Activated naive CD4-positive, alpha-beta T cell treated with anti-CD3 and anti-CD28 coated beads, Interleukin-2, amount 50 U/mL, for 24 hours (primary cell): ENCODE measurements at regions not wholly inside any gene's neighbourhood (a gene's known extent, or its start where the extent isn't known, plus 50 kb on each side); places are given as distances from the start of the nearest gene placed in this dataset.

Source experiments
- H3K27ac Mint-ChIP-seq: one replicate; pipeline ENCODE4 v1.8.0; 2021; ENCODE audit warnings: mild to moderate bottlenecking, mixed read lengths
- H3K27me3 Mint-ChIP-seq: one replicate; pipeline ENCODE4 v1.8.0; 2021; ENCODE audit warnings: mixed read lengths
- H3K36me3 Mint-ChIP-seq: one replicate; pipeline ENCODE4 v1.8.0; 2021; ENCODE audit warnings: mixed read lengths
- H3K4me1 Mint-ChIP-seq: one replicate; pipeline ENCODE4 v1.8.0; 2021; ENCODE audit warnings: mixed read lengths
- H3K4me3 Mint-ChIP-seq: one replicate; pipeline ENCODE4 v1.8.0; 2021; ENCODE audit warnings: mild to moderate bottlenecking, mixed read lengths
- H3K9me3 Mint-ChIP-seq: one replicate; pipeline ENCODE4 v1.8.0; 2021; ENCODE audit warnings: mixed read lengths

- Mint-ChIP-seq H3K36me3 (no peaks in the 10 kb centered on the region), H3K4me3 (no peak overlapping the region), H3K27me3 (no peaks in the 10 kb centered on the region), H3K4me1 (no peaks in the 10 kb centered on the region), H3K27ac (no peak overlapping the region), H3K9me3 (peaks cover 4% of the 10 kb centered on the region)
Measured at GRCh38 chr18:37922162-37922561, 356.6 kb upstream of the CELF4 start.

- Mint-ChIP-seq H3K36me3 (no peaks in the 10 kb centered on the region), H3K9me3 (peaks cover 4% of the 10 kb centered on the region), H3K27ac (no peak overlapping the region), H3K27me3 (no peaks in the 10 kb centered on the region), H3K4me3 (no peak overlapping the region), H3K4me1 (no peaks in the 10 kb centered on the region)
Measured at GRCh38 chr18:37920865-37921264, 355.3 kb upstream of the CELF4 start.

DNA sequence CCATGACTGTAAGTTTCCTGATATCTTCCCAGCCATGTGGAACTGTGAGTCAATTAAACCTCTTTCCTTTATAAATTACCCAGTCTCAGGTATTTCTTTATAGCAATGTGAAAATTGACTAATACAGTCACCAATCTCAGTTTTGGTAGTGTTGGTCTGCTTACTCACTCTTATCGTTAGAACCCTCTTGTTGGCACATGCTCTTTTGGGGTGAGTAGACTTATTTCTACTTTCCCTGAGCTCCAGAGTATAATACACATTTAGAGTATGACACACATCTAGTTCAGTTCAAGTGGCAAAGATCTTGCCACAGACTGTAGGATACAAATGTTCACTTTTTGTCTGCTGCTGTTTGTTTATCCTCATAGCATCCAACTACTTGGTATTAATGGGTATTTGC is 347.5 kb upstream of the CELF4 start:
- H3K4me3 Mint-ChIP-seq: no peak overlapping the region
- no peaks in the 10 kb centered on the region for H3K4me1 Mint-ChIP-seq
- H3K27me3 Mint-ChIP-seq: no peaks in the 10 kb centered on the region
- no peak overlapping the region for H3K27ac Mint-ChIP-seq
- H3K9me3 Mint-ChIP-seq: no peaks in the 10 kb centered on the region
- H3K36me3 Mint-ChIP-seq: no peaks in the 10 kb centered on the region

GRCh38 chr18:37902344-37902743 is 336.7 kb upstream of the CELF4 start:
- Mint-ChIP-seq H3K4me1 (no peaks in the 10 kb centered on the region), H3K27me3 (no peaks in the 10 kb centered on the region), H3K4me3 (no peak overlapping the region), H3K27ac (no peak overlapping the region), H3K36me3 (no peaks in the 10 kb centered on the region), H3K9me3 (no peaks in the 10 kb centered on the region)

DNA sequence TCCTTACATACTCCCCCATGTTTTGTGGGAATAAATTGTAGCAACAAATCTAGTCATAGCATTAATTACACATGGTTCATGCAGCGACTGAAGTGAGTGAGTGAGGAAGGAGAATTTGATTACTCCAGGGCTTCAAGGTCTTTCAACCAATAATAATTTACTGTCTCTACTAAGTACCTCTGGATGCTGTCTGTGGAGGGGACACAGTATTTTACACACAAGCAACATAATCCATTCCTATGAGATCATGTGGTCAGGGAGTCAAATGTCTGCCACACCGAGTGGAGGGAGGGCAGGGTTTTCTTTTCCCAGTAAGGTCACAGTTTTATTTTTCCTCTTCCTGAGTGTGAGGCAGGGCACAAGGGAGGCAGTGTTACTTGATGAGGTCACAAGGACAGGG is 334.7 kb upstream of the CELF4 start:
- Mint-ChIP-seq H3K4me3 (no peak overlapping the region), H3K9me3 (no peaks in the 10 kb centered on the region), H3K27ac (no peak overlapping the region), H3K27me3 (no peaks in the 10 kb centered on the region), H3K4me1 (no peaks in the 10 kb centered on the region), H3K36me3 (no peaks in the 10 kb centered on the region)

- Mint-ChIP-seq H3K36me3 (no peaks in the 10 kb centered on the region), H3K4me3 (no peak overlapping the region), H3K4me1 (no peaks in the 10 kb centered on the region), H3K27me3 (no peaks in the 10 kb centered on the region), H3K27ac (no peak overlapping the region), H3K9me3 (no peaks in the 10 kb centered on the region)
Measured at GRCh38 chr18:37889963-37890362, 324.4 kb upstream of the CELF4 start.

DNA sequence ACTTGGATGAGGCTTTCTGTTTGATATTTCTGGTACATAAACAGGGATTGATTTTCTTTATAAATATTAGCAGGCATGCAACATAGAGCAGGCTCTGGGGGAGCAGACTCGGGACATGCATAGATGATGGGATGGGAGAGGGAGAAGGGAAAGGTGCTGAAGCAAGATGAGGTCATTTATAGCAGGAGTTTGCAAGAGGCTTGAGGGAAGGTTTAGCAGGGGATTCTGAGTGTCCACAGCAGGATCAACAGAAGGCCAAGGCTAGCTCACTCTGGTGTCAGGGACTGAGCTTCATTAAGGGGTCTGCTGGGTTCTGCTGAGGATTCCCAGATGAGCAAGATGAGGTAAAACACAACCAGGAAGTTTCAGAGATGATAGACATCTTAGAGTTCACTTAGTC is 309.1 kb upstream of the CELF4 start:
- H3K4me1 Mint-ChIP-seq: no peaks in the 10 kb centered on the region
- no peaks in the 10 kb centered on the region for H3K9me3 Mint-ChIP-seq
- H3K4me3 Mint-ChIP-seq: no peak overlapping the region
- H3K36me3 Mint-ChIP-seq: no peaks in the 10 kb centered on the region
- no peaks in the 10 kb centered on the region for H3K27me3 Mint-ChIP-seq
- no peak overlapping the region for H3K27ac Mint-ChIP-seq

GRCh38 chr18:37873416-37873815 is 307.8 kb upstream of the CELF4 start:
- Mint-ChIP-seq H3K27ac (no peak overlapping the region), H3K27me3 (no peaks in the 10 kb centered on the region), H3K9me3 (no peaks in the 10 kb centered on the region), H3K4me1 (no peaks in the 10 kb centered on the region), H3K36me3 (no peaks in the 10 kb centered on the region), H3K4me3 (no peak overlapping the region)

DNA sequence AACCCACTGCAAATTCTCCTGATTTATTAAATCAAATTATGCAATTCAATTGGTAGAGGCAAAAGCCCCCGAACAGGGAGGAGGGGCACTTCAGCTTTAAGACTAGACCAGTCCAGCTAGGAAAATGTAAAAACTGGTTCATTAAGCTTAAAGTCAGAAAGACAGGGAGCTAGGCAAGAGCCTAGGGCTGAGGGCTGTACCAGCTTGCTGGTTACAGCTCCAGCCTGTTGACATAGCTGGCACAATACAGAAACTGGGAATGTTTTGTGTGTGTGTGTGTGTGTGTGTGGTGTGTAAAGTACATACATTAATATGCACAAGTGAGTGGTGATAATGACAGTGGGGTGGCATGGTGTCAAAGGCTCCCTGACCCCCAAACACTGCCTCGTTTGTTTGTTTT is 307.0 kb upstream of the CELF4 start:
- Mint-ChIP-seq H3K4me3 (no peak overlapping the region), H3K9me3 (no peaks in the 10 kb centered on the region)

GRCh38 chr18:37871561-37871960 is 306.0 kb upstream of the CELF4 start:
- Mint-ChIP-seq H3K4me1 (no peaks in the 10 kb centered on the region), H3K27me3 (no peaks in the 10 kb centered on the region), H3K4me3 (no peak overlapping the region), H3K9me3 (no peaks in the 10 kb centered on the region), H3K36me3 (no peaks in the 10 kb centered on the region), H3K27ac (no peak overlapping the region)

More for the DNA sequence above, 307.0 kb upstream of the CELF4 start:
- Mint-ChIP-seq H3K27me3 (no peaks in the 10 kb centered on the region), H3K27ac (no peak overlapping the region), H3K4me1 (no peaks in the 10 kb centered on the region), H3K36me3 (no peaks in the 10 kb centered on the region)

DNA sequence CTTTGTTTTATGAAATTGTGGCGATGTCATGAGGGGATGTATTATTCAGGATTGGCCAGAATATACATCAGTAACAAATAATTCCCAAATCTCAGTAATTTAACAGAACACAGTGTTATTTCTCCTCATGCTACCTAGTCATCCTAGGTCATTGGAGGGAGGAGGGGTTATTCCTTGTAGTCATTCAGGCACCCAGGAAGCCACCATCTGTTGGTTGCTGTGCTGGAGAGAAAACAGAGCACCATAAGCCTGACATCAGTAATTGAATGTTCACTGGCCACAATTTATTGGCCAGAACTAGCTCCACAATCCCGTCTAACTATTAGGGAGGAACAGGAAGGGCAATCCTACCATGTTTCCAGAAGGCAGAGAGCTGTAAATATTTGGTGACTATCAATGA is 303.5 kb upstream of the CELF4 start:
- H3K9me3 Mint-ChIP-seq: no peaks in the 10 kb centered on the region
- no peaks in the 10 kb centered on the region for H3K27me3 Mint-ChIP-seq
- H3K4me3 Mint-ChIP-seq: no peak overlapping the region
- no peaks in the 10 kb centered on the region for H3K36me3 Mint-ChIP-seq
- H3K4me1 Mint-ChIP-seq: no peaks in the 10 kb centered on the region
- H3K27ac Mint-ChIP-seq: no peak overlapping the region

DNA sequence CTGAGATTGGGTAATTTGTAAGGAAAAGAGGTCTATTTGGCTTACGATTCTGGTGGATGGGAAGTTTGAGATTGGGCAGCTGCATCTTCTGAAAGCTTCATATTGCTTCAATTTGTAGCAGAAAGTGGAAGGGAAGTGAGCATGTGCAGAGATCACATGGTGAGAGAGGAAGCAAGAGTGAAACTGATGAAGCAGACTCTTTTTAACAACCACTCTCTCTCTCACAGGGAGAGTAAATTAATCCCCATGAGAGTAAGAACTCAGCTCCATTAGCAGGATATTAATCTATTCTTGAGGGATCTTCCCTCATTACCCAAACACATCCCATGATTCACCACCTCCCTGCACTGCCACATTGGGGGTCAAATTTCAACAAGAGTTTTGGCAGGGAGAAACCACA is 298.5 kb upstream of the CELF4 start:
- Mint-ChIP-seq H3K36me3 (no peaks in the 10 kb centered on the region), H3K9me3 (no peaks in the 10 kb centered on the region)

DNA sequence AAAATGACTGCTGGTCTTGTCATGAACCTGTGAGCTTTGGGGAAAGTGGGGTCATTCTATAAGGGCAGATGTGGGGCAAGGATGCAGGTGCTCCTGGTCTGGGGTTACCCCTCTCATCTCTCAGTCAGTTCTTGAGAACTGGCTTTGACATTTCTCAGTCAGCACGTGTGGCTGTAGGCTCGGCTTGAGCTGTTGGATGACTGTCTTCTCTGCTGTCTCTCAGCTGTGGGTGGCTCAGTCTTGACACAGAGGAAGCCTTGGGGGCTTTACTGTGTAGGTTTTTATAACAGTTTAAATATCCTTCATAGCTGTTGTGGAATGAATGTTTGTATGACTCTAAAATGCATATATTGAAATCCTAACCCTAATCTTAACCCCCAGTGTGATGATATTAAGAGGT is 296.4 kb upstream of the CELF4 start:
- no peaks in the 10 kb centered on the region for H3K9me3 Mint-ChIP-seq
- no peaks in the 10 kb centered on the region for H3K36me3 Mint-ChIP-seq
- H3K27ac Mint-ChIP-seq: no peak overlapping the region
- no peaks in the 10 kb centered on the region for H3K27me3 Mint-ChIP-seq
- no peak overlapping the region for H3K4me3 Mint-ChIP-seq
- H3K4me1 Mint-ChIP-seq: no peaks in the 10 kb centered on the region

More for the DNA sequence above, 298.5 kb upstream of the CELF4 start:
- H3K4me1 Mint-ChIP-seq: no peaks in the 10 kb centered on the region
- H3K27me3 Mint-ChIP-seq: no peaks in the 10 kb centered on the region
- no peak overlapping the region for H3K4me3 Mint-ChIP-seq
- H3K27ac Mint-ChIP-seq: no peak overlapping the region

- H3K9me3 Mint-ChIP-seq: peaks cover 19% of the 10 kb centered on the region
- H3K27me3 Mint-ChIP-seq: no peaks in the 10 kb centered on the region
- H3K36me3 Mint-ChIP-seq: no peaks in the 10 kb centered on the region
- no peak overlapping the region for H3K27ac Mint-ChIP-seq
- no peaks in the 10 kb centered on the region for H3K4me1 Mint-ChIP-seq
- no peak overlapping the region for H3K4me3 Mint-ChIP-seq
Measured at GRCh38 chr18:37854396-37854795, 288.8 kb upstream of the CELF4 start.

GRCh38 chr18:37853706-37854105 is 288.1 kb upstream of the CELF4 start:
- Mint-ChIP-seq H3K4me1 (no peaks in the 10 kb centered on the region), H3K27ac (no peak overlapping the region), H3K27me3 (no peaks in the 10 kb centered on the region), H3K36me3 (no peaks in the 10 kb centered on the region), H3K4me3 (no peak overlapping the region), H3K9me3 (peaks cover 19% of the 10 kb centered on the region)

GRCh38 chr18:37852464-37852863 is 286.9 kb upstream of the CELF4 start:
- Mint-ChIP-seq H3K27me3 (no peaks in the 10 kb centered on the region), H3K27ac (no peak overlapping the region), H3K9me3 (peaks cover 19% of the 10 kb centered on the region), H3K4me3 (no peak overlapping the region), H3K4me1 (no peaks in the 10 kb centered on the region), H3K36me3 (no peaks in the 10 kb centered on the region)

DNA sequence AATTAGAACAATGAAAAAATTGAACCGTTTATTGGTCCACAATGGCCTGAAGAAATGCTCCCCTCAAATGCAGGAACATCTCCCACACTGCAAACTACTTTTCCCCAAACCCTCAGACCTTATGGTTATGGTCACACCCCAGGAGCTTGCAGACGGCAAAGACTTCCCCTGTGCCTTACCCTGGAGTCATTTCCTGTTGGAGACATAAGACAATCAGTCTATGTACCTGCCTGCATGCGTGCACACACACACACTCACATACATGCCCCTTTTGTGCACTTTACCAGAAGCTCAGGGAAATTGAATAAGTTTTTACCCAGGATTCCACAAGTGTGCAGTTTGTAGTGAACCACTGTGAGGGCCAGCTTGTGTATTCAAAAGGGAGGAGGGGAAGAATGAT is 281.9 kb upstream of the CELF4 start:
- no peaks in the 10 kb centered on the region for H3K36me3 Mint-ChIP-seq
- no peaks in the 10 kb centered on the region for H3K27me3 Mint-ChIP-seq
- no peak overlapping the region for H3K27ac Mint-ChIP-seq
- peaks cover 5% of the 10 kb centered on the region for H3K9me3 Mint-ChIP-seq
- H3K4me1 Mint-ChIP-seq: no peaks in the 10 kb centered on the region
- H3K4me3 Mint-ChIP-seq: no peak overlapping the region
